ENCODE measurements at regions not wholly inside any gene's neighbourhood (a gene's known extent, or its start where the extent isn't known, plus 50 kb on each side); places are given as distances from the start of the nearest gene placed in this dataset.

GRCh38 chr17:71601894-71602504 lies 518.8 kb upstream of the SOX9 start:
- ATAC-seq, result no peak
- Mint-ChIP-seq H3K4me3 (no peak overlapping the region), H3K4me1 (peaks cover 6% of the 10 kb centered on the region), H3K9me3 (no peaks in the 10 kb centered on the region), H3K27ac (no peak overlapping the region), H3K36me3 (ENCODE audit: low read depth) (no peaks in the 10 kb centered on the region; the same call in 2 of the 3 replicates), H3K27me3 (ENCODE audit: insufficient read depth, low read depth, poor library complexity) (no peaks in the 10 kb centered on the region)
- Histone ChIP-seq H3K27ac (ENCODE audit: low read depth) (no peak overlapping the region), H3F3A (replicated peaks; ENCODE audit: low read depth) (no peaks in the 10 kb centered on the region), H3K27me3 (ENCODE audit: insufficient read depth) (no peaks in the 10 kb centered on the region), H3K4me2 (no peak overlapping the region), H3K9me2 (ENCODE audit: insufficient read depth) (no peaks in the 10 kb centered on the region), H3K79me2 (replicated peaks; ENCODE audit: insufficient read depth) (no peaks in the 10 kb centered on the region), H3K36me3 (ENCODE audit: insufficient read depth) (no peaks in the 10 kb centered on the region), H3K4me1 (ENCODE audit: insufficient read depth) (no peaks in the 10 kb centered on the region), H2AFZ (no peak overlapping the region), H4K20me1 (replicated peaks; ENCODE audit: insufficient read depth) (no peaks in the 10 kb centered on the region), H3K4me3 (no peak overlapping the region)
- DNase-seq (ENCODE audit: low spot score), result no peak
- TF ChIP-seq CTCF (conservative IDR thresholded peaks at IDR 0.05; ENCODE audit: low read depth in 2 of 2) (no peak), ZNF331 (CRISPR knock-in tag; IDR thresholded peaks at IDR 0.05; ENCODE audit: low read depth) (no peak), NANOG (IDR thresholded peaks at IDR 0.05; ENCODE audit: borderline replicate concordance) (no peak), ZNF114 (CRISPR knock-in tag; IDR thresholded peaks at IDR 0.05) (no peak), ETS1 (IDR thresholded peaks at IDR 0.05) (no peak)

- H3F3A ChIP-seq (replicated peaks; ENCODE audit: low read depth), result no peaks in the 10 kb centered on the region
- peaks cover 22% of the 10 kb centered on the region for H3K9me3 Mint-ChIP-seq
These were observed 506.8 kb upstream of the SOX9 start for GRCh38 chr17:71613996-71614395.

More at GRCh38 chr17:71613996-71614395, 506.8 kb upstream of the SOX9 start:
- Histone ChIP-seq H3K9me2 (ENCODE audit: insufficient read depth) (peaks cover 3% of the 10 kb centered on the region; the same call in 1 of the 2 replicates), H3K79me2 (replicated peaks; ENCODE audit: insufficient read depth) (no peaks in the 10 kb centered on the region), H3K36me3 (ENCODE audit: insufficient read depth) (0 out of 2 replicates have a peak, but pooled peaks cover 4% of the 10 kb centered on the region), H3K27me3 (ENCODE audit: insufficient read depth) (no peaks in the 10 kb centered on the region), H3K4me2 (no peak overlapping the region), H4K20me1 (replicated peaks; ENCODE audit: insufficient read depth) (no peaks in the 10 kb centered on the region), H3K4me1 (ENCODE audit: insufficient read depth) (no peaks in the 10 kb centered on the region), H3K4me3 (no peak overlapping the region), H2AFZ (no peak overlapping the region), H3K27ac (ENCODE audit: low read depth) (no peak overlapping the region)
- H3K36me3 Mint-ChIP-seq (ENCODE audit: low read depth), result peaks cover 14% of the 10 kb centered on the region; the same call in 2 of the 3 replicates
- ATAC-seq, result no peak
- no peak overlapping the region for H3K4me3 Mint-ChIP-seq
- no peak overlapping the region for H3K27ac Mint-ChIP-seq
- no peaks in the 10 kb centered on the region for H3K27me3 Mint-ChIP-seq (ENCODE audit: insufficient read depth, low read depth, poor library complexity)
- DNase-seq (ENCODE audit: low spot score), result no peak
- no peaks in the 10 kb centered on the region for H3K4me1 Mint-ChIP-seq
- TF ChIP-seq NANOG (IDR thresholded peaks at IDR 0.05; ENCODE audit: borderline replicate concordance) (no peak), JUNB (IDR thresholded peaks at IDR 0.05; ENCODE audit: unreplicated experiment) (no peak), REST (IDR thresholded peaks at IDR 0.05; ENCODE audit: unreplicated experiment) (no peak), ETS1 (IDR thresholded peaks at IDR 0.05) (no peak), CTCF (conservative IDR thresholded peaks at IDR 0.05; ENCODE audit: low read depth in 2 of 2) (no peak), STAT1 (IDR thresholded peaks at IDR 0.05; ENCODE audit: unreplicated experiment) (no peak), CREB1 (CRISPR knock-in tag; IDR thresholded peaks at IDR 0.05; ENCODE audit: low read depth) (no peak)

Measured in GM23338 (cell line).